Gastroesophageal sphincter (tissue), 3 donors: ENCODE measurements at regions not wholly inside any gene's neighbourhood (a gene's known extent, or its start where the extent isn't known, plus 50 kb on each side); places are given as distances from the start of the nearest gene placed in this dataset.

ENCODE experiments used
- EP300 ChIP-seq: sonication (generic); formaldehyde crosslinking; IDR thresholded peaks from one replicate; pipeline ENCODE4 v1.6.1; 2017; ENCODE audit warnings: antibody characterized with exemption, mild to moderate bottlenecking
- TF ChIP-seq, protein P1 (sequence below), 4 experiments: fragments of 200-600 bp in 2 of 4; fragments of 450-650 bp in 2 of 4; sonication (generic) in 1 of 4; IDR thresholded peaks; one replicate each; pipeline ENCODE4 v1.5.1; 2017 to 2019; ENCODE audit warnings: antibody characterized with exemption in 4 of 4, mild to moderate bottlenecking in 2 of 4, moderate library complexity in 2 of 4

DNA sequence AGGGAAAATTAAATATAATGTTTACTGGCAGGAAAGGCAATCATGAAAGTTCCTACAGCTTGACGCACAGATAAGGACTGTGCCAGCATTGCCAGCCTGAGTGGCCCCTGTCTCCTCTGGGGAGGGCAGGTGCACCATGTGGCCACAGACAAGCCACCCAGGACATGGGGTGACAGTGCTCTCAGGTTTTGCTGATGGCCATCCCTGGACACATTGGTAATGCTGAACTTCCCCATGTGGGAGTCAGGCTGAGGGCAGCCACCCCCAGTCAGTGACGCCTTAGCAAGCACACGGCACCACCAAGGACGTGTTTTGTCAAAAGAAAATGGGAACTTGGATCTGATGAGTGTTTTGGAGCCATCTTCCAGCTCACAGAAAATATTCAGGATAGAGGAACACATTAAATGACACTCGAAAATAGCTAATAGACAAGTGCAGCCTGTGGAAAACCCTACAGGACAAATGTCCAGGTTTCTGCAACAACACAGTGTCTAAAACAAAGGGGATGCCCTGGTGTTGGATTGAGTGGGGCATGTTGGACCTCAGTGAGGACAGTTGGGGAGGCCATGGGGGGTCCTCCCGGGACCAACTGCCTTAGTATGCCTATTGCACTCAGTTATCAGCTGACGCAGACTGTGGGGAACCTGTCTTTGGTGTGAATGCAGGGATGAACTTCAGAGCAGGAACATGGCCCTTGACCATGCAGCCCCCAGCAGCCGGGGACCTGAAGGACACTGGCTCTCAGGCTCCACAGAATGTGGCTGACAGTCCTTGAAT is 1450.5 kb downstream of the BRD1 start:
- TF ChIP-seq EP300: no peak
- TF ChIP-seq, protein P1, sequence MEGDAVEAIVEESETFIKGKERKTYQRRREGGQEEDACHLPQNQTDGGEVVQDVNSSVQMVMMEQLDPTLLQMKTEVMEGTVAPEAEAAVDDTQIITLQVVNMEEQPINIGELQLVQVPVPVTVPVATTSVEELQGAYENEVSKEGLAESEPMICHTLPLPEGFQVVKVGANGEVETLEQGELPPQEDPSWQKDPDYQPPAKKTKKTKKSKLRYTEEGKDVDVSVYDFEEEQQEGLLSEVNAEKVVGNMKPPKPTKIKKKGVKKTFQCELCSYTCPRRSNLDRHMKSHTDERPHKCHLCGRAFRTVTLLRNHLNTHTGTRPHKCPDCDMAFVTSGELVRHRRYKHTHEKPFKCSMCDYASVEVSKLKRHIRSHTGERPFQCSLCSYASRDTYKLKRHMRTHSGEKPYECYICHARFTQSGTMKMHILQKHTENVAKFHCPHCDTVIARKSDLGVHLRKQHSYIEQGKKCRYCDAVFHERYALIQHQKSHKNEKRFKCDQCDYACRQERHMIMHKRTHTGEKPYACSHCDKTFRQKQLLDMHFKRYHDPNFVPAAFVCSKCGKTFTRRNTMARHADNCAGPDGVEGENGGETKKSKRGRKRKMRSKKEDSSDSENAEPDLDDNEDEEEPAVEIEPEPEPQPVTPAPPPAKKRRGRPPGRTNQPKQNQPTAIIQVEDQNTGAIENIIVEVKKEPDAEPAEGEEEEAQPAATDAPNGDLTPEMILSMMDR (IDR thresholded peaks at IDR 0.05): no peak
